ENCODE measurements at regions not wholly inside any gene's neighbourhood (a gene's known extent, or its start where the extent isn't known, plus 50 kb on each side); places are given as distances from the start of the nearest gene placed in this dataset.

DNA sequence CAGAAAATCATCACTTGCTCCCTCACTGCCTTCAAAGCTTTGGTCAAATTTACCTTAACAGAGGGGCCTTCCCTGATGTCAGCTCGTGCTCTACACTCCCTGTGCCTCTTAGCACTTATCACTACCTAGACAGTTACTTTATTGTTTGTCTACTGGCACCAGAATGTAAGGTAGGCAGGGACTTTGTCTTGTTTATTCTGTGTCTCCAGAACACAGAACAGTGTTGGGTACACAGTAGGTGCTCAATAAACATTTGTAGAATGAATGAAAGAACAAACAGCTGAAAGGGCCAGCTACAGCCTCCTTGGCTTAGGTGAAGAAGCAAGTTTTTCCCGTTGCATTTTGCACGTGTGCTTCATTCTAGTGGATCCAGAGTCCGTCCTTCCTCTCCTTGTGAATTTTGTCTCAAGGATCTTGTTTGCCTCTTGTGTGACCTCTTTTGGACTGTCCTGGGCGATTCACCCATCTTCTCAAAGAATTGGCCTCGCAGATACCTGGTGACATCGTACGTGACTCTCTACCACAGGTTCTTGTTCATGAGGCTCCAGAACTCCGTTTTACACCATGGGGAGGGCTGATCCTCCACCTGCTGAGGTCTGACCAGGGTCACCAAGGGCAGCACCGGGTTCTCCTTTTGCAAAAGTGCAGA, 84.2 kb upstream of the ARMC2 start:
- DNase-seq (no peak), ATAC-seq (no peak)
- no peaks in the 10 kb centered on the region for H3K36me3 Mint-ChIP-seq (ENCODE audit: insufficient read depth)
- peaks cover 8% of the 10 kb centered on the region for H3K27me3 Mint-ChIP-seq (ENCODE audit: low read depth)
- H3K9me3 Mint-ChIP-seq = no peaks in the 10 kb centered on the region
- no peak overlapping the region for H3K4me3 Mint-ChIP-seq
- peaks cover 2% of the 10 kb centered on the region for H3K4me1 Mint-ChIP-seq (ENCODE audit: low read depth)

DNA sequence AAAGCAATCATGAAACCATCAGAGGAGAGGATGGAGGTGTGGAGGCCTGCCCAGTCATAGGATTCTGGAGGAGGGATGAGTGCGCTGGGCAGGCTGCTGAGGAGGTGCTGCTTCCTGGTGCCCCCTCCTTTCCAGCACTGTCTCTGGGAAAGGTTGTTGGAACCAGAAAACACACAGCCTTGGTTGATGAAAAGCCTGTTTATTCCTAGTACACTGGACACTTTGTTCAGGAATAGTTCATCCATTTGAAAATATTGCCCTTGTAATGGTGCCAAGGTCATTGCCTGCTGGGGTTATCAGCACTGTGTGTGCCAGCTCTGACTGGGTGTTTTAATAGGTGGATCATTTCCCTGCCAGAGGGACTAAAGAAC, 83.7 kb upstream of the ARMC2 start:
- peaks cover 2% of the 10 kb centered on the region for H3K4me1 Mint-ChIP-seq (ENCODE audit: low read depth)
- DNase-seq (no peak), ATAC-seq (no peak)
- H3K4me3 Mint-ChIP-seq = no peak overlapping the region
- no peaks in the 10 kb centered on the region for H3K9me3 Mint-ChIP-seq
- H3K36me3 Mint-ChIP-seq (ENCODE audit: insufficient read depth) = no peaks in the 10 kb centered on the region
- H3K27me3 Mint-ChIP-seq (ENCODE audit: low read depth) = peaks cover 8% of the 10 kb centered on the region

DNA sequence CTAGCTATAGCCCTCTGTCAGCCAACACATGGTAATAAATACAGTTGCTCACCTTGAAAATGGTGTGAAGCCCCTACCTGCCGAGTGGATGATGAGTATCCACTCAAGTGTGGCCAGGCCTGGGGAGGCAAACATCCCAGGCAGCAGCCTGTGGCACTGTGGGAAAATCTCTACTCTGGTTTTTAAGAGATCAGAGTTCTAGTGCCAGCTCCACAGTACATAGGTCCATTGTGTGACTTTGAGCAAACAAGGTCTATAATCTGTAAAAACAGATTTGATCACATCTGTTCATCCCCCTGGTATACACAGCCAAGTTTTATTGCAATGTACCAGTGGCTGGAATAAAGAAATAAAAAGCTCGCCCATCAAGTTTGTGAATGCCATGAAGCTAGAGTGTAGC, 82.7 kb upstream of the ARMC2 start:
- Mint-ChIP-seq H3K36me3 (ENCODE audit: insufficient read depth) (no peaks in the 10 kb centered on the region), H3K4me1 (ENCODE audit: low read depth) (peaks cover 2% of the 10 kb centered on the region), H3K4me3 (no peak overlapping the region), H3K27me3 (ENCODE audit: low read depth) (peaks cover 13% of the 10 kb centered on the region), H3K9me3 (no peaks in the 10 kb centered on the region)
- DNase-seq = no peak
- ATAC-seq = no peak

GRCh38 chr6:108766419-108766818, 81.8 kb upstream of the ARMC2 start:
- Mint-ChIP-seq H3K4me3 (no peak overlapping the region), H3K9me3 (no peaks in the 10 kb centered on the region), H3K27me3 (ENCODE audit: low read depth) (peaks cover 13% of the 10 kb centered on the region), H3K4me1 (ENCODE audit: low read depth) (peaks cover 2% of the 10 kb centered on the region), H3K36me3 (ENCODE audit: insufficient read depth) (no peaks in the 10 kb centered on the region)
- DNase-seq (no peak), ATAC-seq (no peak)

DNA sequence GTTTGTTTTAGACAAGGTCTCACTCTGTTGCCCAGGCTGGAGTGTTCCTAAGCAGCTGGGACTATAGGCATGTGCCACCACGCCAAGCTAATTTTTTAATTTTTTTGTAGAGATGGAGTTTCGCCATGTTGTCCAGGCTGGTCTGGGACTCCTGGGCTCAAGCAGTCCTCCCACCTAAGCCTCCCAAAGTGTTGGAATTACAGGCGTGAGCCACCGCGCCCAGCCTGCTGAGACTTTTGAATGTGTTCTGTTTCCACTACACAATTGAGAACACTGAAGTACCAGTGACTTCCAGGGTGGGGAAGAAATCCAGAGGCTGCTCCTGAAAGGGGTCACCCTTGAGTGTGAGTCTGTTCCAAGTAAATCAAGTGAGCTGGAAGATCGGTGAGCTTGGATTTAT, 81.3 kb upstream of the ARMC2 start:
- Mint-ChIP-seq H3K4me1 (ENCODE audit: low read depth) (peaks cover 2% of the 10 kb centered on the region), H3K36me3 (ENCODE audit: insufficient read depth) (no peaks in the 10 kb centered on the region), H3K27me3 (ENCODE audit: low read depth) (peaks cover 13% of the 10 kb centered on the region), H3K4me3 (no peak overlapping the region), H3K9me3 (no peaks in the 10 kb centered on the region)
- DNase-seq = no peak
- no peak for ATAC-seq

GRCh38 chr6:108767418-108768165, 80.6 kb upstream of the ARMC2 start:
- H3K27me3 Mint-ChIP-seq (ENCODE audit: low read depth) = peaks cover 13% of the 10 kb centered on the region
- H3K4me3 Mint-ChIP-seq = no peak overlapping the region
- ATAC-seq (no peak), DNase-seq (no peak)
- no peaks in the 10 kb centered on the region for H3K36me3 Mint-ChIP-seq (ENCODE audit: insufficient read depth)
- H3K4me1 Mint-ChIP-seq (ENCODE audit: low read depth) = peaks cover 2% of the 10 kb centered on the region
- no peaks in the 10 kb centered on the region for H3K9me3 Mint-ChIP-seq

GRCh38 chr6:108768166-108768555, 80.1 kb upstream of the ARMC2 start:
- no peak overlapping the region for H3K4me3 Mint-ChIP-seq

DNA sequence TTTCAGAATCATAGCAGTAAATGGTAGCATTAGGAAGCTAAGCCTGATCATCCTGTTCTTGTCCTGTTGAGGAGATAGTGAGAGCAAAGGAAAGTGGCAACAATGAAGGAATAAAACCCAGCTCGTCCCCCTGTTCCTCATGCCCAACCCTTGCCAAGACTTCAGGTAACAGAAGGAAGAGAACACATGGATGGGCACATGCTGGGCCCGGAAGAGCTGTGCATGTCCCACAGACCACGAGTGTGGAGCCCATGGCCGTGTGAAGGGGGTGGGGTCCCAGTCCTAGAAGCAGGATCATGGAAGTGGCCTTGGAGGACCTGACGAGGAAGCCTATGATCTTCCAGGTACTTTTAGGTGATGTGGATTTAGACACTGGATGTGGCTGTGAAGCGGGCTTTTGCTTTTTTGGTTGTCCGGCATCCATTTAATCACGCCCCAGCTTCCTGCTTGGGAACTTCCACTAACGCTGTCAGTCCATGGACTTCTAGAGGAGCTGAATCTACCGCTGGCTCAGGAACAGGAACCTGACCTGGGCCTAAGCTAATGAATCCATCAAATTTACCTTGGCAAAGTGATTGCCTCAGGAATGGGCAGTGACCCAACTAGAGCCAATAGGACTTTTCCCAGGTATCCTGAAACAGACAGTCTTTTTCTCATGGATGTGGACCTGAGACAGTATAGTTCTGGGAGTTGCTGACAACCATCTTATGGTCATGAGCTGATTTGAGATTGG, 79.3 kb upstream of the ARMC2 start:
- Mint-ChIP-seq H3K9me3 (no peaks in the 10 kb centered on the region), H3K4me3 (no peak overlapping the region), H3K36me3 (ENCODE audit: insufficient read depth) (no peaks in the 10 kb centered on the region), H3K4me1 (ENCODE audit: low read depth) (peaks cover 2% of the 10 kb centered on the region), H3K27me3 (ENCODE audit: low read depth) (peaks cover 11% of the 10 kb centered on the region)
- DNase-seq (no peak), ATAC-seq (no peak)

More at GRCh38 chr6:108768166-108768555, 80.1 kb upstream of the ARMC2 start:
- H3K27me3 Mint-ChIP-seq (ENCODE audit: low read depth) = peaks cover 12% of the 10 kb centered on the region
- H3K36me3 Mint-ChIP-seq (ENCODE audit: insufficient read depth) = no peaks in the 10 kb centered on the region
- no peak for ATAC-seq
- peaks cover 2% of the 10 kb centered on the region for H3K4me1 Mint-ChIP-seq (ENCODE audit: low read depth)
- no peak for DNase-seq
- H3K9me3 Mint-ChIP-seq = no peaks in the 10 kb centered on the region

- ATAC-seq = no peak
- Mint-ChIP-seq H3K4me3 (no peak overlapping the region), H3K27me3 (ENCODE audit: low read depth) (peaks cover 9% of the 10 kb centered on the region), H3K4me1 (ENCODE audit: low read depth) (peaks cover 2% of the 10 kb centered on the region), H3K36me3 (ENCODE audit: insufficient read depth) (no peaks in the 10 kb centered on the region), H3K9me3 (no peaks in the 10 kb centered on the region)
- DNase-seq = no peak
These were observed 76.8 kb upstream of the ARMC2 start for GRCh38 chr6:108771421-108771820.

- H3K9me3 Mint-ChIP-seq = no peaks in the 10 kb centered on the region
- no peaks in the 10 kb centered on the region for H3K36me3 Mint-ChIP-seq (ENCODE audit: insufficient read depth)
- H3K4me3 Mint-ChIP-seq = no peak overlapping the region
- no peak for ATAC-seq
- no peaks in the 10 kb centered on the region for H3K4me1 Mint-ChIP-seq (ENCODE audit: low read depth)
- no peak for DNase-seq
- H3K27me3 Mint-ChIP-seq (ENCODE audit: low read depth) = peaks cover 9% of the 10 kb centered on the region
These were observed 73.7 kb upstream of the ARMC2 start for GRCh38 chr6:108774555-108774954.

GRCh38 chr6:108777536-108777935, 70.7 kb upstream of the ARMC2 start:
- Mint-ChIP-seq H3K4me3 (no peak overlapping the region), H3K4me1 (ENCODE audit: low read depth) (peaks cover 10% of the 10 kb centered on the region), H3K9me3 (no peaks in the 10 kb centered on the region), H3K27me3 (ENCODE audit: low read depth) (peaks cover 4% of the 10 kb centered on the region), H3K36me3 (ENCODE audit: insufficient read depth) (no peaks in the 10 kb centered on the region)
- ATAC-seq (no peak), DNase-seq (no peak)

DNA sequence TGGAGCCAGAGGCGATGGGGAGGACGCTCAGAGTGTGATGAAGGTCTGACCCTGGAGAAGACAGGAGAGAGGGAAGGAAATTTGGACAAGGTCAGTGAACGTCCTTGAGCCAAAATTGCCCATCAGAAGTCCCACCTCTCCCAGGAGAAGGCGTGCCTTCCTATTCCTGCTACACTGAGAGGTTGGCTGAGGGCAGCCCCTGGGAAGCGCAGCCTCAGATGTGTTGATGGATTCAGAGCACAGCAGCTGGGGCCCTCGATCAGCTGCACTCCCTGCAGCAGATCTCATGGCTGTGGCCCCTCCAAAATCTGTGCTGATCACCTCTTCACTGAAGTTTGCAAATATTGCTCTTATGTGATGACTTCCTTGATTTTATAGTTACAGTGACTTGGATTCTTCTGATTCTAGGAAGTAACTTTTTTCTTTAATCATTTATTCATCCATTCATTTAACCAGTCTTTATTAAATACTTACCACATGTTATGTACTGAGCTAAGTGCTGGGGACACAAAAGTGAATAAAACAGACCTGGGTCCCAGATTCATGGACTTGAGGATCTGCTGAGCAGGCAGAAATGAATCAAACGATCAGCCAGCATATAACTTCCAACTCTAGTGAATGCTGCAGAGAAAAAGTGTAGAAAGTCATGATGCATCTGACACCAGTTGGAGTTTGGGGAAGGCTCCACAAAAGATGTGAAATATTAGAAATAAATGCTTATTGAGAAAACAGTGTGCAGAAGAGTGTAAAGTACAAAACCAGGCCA, 69.6 kb upstream of the ARMC2 start:
- peaks cover 4% of the 10 kb centered on the region for H3K27me3 Mint-ChIP-seq (ENCODE audit: low read depth)
- peaks cover 11% of the 10 kb centered on the region for H3K4me1 Mint-ChIP-seq (ENCODE audit: low read depth)
- DNase-seq (no peak), ATAC-seq (no peak)
- H3K36me3 Mint-ChIP-seq (ENCODE audit: insufficient read depth) = no peaks in the 10 kb centered on the region
- no peaks in the 10 kb centered on the region for H3K9me3 Mint-ChIP-seq
- H3K4me3 Mint-ChIP-seq = no peak overlapping the region

DNA sequence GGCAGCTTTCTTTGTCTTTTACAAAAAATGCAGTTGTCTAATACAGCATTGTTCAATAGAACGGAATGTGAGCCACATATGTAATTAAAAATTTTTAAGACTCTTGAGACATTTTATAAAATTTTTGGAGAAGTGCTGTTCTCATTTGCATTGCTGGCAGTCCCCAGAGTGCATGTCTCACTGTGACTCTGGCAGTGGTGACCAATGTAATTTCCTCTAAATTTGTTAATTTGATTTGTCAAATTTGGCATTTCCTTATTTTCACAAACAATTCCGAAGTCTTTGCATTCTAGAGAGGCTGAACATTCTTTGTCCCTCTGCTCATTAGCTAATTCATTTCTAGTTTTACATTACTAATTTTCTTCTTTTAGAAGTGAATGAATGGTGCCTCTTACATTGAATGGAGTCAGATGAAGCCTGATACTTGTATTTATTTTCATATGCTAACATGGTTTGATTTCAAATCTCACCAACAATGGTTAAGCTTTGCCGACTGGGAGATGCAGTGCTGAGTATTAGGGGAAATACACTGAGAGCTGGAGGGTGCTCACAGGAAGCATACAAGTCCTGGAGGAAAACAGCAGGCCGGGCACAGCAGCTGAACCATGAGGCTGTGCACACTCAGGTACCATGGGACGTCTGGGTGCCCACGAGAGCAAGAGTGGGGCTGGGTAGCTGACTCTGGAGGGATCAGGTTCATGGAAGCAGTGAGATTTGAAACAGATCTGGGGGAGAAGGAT, 68.5 kb upstream of the ARMC2 start:
- Mint-ChIP-seq H3K4me3 (no peak overlapping the region), H3K4me1 (ENCODE audit: low read depth) (peaks cover 11% of the 10 kb centered on the region), H3K9me3 (no peaks in the 10 kb centered on the region), H3K27me3 (ENCODE audit: low read depth) (peaks cover under 1% of the 10 kb centered on the region), H3K36me3 (ENCODE audit: insufficient read depth) (no peaks in the 10 kb centered on the region)
- no peak for DNase-seq
- ATAC-seq = no peak

DNA sequence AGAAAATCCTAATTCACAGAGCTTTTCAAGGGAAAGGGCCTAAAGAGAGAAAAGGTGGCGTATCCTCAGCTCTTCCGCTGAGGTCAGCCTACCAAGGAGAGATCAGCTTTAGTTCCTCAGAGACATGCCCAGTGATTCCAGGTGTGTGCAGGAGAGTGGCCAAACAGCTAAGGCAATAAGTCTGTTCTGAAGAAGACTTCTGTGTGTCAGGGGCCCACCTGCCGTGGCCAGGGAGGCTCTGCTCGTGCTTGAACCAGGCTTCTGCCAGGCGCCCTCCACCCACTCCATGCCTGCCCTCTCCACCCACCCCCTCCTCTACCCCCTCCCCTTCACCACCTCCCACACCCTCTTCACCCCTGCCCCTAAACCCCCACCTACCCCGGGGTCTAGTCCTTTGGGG, 67.4 kb upstream of the ARMC2 start:
- no peaks in the 10 kb centered on the region for H3K36me3 Mint-ChIP-seq (ENCODE audit: insufficient read depth)
- no peaks in the 10 kb centered on the region for H3K9me3 Mint-ChIP-seq
- ATAC-seq = no peak
- no peak overlapping the region for H3K4me3 Mint-ChIP-seq
- H3K27me3 Mint-ChIP-seq (ENCODE audit: low read depth) = no peaks in the 10 kb centered on the region
- peaks cover 11% of the 10 kb centered on the region for H3K4me1 Mint-ChIP-seq (ENCODE audit: low read depth)
- DNase-seq = no peak
